ENCODE measurements at regions not wholly inside any gene's neighbourhood (a gene's known extent, or its start where the extent isn't known, plus 50 kb on each side); places are given as distances from the start of the nearest gene placed in this dataset.
"Not testable (repeated sequence)": the region's sequence is repeated elsewhere in the genome, so short reads cannot be mapped to it uniquely, and the experiment has no call there.

DNA sequence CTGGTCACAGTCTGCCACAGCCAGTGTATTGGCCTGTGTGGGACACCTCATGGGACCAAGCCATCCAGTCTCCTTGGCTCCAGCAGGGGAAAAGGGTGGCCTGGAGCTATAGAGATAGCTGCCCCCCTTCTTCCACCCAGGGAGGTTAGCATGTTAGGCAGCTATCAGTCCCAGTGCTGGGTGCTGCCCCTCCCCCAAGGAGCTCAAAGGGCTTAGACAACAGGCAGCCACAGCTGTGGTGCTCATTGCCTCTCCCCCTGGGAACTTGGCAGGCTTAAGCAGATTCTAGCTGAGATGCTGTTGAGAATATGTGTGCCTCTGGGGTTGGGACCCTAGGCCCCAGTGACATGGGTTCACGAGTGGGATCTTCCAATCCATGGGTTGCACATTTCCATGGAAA, 226.0 kb upstream of the PTGER4 start:
- DNase-seq = no peak

DNA sequence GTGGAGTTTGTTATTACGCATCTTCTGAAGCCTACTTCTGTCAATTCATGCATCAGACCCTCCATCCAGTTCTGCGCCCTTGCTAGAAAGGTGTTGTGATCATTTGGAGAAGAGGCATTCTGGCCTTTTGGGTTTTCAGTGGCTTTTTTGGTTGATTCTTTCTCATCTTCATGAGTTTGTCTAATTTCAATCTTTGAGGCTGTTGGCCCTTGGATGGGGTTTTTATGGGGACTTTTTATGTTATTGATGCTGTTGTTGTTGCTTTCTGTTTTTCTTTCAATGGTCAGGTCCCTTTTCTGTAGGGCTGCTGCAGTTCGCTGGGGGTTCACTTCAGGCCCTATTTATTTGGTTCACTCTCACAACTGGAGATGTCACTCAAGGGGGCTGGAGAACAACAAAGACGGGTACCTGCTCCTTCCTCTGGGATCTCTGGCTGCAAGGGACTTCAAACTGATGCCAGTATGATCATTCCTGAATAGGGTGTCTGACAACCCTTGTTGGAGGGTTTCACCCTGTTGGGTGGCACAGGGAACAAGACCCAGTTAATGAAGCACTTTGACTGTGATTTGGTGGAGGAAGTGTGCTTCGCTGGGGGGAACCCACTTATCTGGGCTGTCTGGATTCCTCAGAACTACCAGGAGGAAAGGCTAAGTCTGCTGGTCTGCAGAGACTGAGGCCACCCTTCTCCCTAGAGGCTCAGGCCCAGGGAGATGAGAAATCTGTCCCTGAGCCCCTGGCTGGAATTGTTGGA, 226.7 kb upstream of the PTGER4 start:
- DNase-seq = no peak

DNA sequence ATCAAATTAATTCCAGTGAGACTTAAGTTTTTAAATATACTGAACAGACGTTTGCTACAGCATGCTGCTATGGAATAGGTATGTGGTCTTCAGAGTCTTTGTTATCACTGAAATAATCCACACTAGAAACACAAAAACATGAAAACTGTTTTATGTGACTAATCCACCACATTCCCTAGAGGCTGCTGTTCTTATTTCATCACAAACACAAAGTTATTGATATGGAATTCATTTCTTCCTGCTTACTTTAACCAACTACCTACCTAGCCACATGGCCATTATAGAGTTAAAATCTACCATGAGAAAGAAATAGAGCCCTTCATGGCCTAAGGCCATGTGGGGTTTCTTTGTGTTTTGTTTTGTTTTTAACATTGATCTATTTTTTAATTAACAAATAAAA, 232.3 kb upstream of the PTGER4 start:
- no peak for DNase-seq

DNA sequence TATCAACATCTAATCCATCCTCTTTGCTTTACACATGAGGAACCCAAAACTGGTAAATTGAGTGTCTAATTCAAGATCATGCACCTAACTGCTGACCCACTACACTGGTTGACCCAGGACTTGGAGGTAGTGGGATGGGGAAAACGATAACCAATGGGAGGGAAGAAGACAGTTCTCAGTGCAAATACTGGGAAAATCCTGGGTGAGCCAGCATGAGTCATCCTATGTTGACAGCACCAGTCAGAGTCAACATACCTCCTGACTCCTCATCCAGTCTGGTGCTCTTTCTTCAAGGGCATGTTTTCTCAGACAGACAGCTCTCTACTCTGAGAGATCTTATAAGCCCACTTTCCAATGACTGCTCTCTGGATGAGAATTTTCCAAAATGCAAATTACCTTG, 232.8 kb upstream of the PTGER4 start:
- no peak for DNase-seq

DNA sequence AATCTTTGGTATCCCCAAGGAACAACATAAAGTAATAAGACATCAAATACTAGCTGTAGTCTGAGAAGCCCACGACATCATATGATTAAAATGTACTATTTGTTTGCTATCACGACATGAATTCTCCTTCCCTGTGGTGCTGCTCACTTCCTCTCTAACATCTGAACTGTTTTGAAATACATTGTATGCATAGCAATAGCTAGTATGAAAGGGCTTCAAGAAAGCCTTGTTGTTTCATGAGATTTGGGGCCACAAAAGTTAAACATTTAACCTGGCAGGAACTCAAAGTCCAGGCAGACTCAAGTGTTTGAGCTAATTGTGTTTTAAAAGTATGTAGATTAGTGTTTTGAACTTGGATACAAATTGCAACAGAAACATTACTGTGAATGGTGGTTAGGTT, 237.4 kb upstream of the PTGER4 start:
- no peak for DNase-seq

DNA sequence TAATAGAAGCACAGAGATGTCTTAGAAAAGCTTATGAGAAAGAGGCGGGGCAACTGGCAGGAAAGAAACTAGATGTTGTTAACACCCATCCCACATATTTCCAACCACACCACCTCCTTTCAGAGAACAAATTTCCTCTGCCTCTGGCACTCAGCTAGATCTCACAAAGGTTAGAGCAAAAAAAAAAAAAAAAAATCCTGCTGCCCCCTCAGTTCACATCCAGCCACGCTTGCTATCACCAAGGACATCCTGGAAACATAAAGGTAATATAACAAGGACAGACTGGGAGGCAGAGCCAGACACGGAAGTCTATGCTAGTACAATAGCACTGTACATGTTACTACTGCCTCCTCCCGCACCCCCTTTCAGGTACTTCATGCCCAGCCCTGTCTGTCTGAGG, 238.0 kb upstream of the PTGER4 start:
- no peak for DNase-seq

DNA sequence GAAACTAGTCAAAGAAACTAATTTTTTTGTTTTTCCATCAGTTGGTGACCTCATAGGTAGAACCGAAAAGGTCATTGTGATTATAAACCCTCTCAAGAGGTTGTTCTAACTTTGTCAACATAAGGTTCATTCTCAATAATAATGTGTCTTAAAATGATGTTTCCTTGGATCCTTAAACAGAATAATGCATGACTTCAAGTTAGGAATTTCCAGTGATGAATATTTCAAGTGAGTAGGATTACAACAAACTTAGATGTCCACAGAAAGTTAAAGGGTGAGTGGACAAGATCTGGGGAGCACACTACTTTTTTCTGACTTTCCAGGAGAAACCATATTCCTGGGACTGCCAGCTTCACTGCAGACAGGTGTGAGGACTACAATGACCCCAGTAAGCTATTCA, 239.0 kb upstream of the PTGER4 start:
- no peak for DNase-seq

DNA sequence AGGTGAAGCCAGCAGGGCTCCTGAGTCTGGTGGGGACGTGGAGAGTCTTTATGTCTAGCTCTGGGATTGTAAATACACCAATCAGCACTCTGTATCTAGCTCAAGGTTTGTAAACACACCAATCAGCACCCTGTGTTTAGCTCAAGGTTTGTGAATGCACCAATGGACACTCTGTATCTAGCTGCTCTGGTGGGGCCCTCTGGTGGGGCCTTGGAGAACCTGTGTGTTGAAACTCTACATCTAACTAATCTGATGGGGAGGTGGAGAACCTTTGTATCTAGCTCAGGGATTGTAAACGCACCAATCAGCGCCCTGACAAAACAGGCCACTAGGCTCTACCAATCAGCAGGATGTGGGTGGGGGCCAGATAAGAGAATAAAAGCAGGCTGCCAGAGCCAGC, 240.6 kb upstream of the PTGER4 start:
- DNase-seq = not testable (repeated sequence)

DNA sequence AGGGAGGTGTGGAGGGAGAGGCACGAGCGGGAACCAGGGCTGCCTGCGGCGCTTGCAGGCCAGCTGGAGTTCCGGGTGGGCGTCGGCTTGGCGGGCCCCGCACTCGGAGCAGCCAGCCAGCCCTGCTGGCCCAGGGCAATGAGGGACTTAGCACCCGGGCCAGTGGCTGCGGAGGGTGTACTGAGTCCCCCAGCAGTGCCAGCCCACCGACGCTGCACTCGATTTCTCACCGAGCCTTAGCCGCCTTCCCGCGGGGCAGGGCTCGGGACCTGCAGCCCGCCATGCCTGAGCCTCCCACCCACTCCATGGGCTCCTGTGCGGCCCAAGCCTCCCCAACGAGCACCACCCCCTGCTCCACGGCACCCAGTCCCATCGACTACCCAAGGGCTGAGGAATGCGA, 241.1 kb upstream of the PTGER4 start:
- DNase-seq = not testable (repeated sequence)

DNA sequence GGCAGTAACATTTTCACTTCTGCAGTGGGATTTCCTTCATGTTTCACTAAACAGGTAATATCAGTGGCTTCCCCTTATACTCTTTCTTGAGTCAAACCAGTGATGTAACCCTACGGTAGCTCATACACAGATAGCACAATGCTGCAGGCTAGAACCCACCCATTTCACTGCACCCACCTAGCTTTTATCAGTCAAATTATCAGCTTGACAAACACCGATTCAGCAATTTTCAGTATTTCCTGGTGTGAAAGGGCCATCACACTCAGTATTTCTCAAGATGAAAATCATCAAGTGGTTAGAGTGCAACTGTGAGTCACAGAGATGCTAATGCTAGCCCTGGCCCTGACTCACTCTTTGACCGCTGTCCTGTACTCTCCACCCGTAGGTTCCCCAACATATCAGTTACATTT, 242.3 kb upstream of the PTGER4 start:
- DNase-seq = no peak

DNA sequence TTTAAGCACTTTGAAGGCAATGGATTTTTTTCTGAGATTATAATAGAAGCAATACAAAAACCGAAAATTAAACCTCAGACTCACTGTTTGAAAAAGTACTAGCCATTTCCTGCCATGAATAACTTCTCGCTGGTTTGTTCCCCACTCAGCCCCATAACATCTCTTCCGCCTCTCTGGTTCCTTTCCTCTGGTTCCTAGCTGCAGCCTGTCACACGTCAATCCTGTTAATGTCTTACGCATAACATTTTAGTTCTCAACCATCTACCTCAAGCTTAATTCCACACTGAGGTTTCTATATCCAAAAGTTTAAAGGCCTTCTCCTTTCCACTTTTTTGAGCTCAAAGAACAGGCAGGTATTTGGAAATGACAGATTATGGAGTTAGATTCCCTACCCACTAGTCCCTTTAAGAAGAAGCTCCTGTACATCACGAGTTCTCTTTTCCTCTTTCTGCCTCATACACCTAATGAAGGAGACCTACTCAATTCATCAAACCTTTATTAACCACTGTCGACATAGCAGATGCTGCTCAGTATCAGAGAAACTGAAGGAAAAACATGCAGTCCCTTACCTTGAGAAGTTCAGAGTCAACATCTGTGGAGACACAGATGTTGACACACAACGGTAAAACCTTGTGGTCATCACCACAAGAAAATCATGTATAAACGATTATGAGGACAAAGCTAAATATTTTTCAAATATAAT, 243.0 kb upstream of the PTGER4 start:
- DNase-seq = no peak

DNA sequence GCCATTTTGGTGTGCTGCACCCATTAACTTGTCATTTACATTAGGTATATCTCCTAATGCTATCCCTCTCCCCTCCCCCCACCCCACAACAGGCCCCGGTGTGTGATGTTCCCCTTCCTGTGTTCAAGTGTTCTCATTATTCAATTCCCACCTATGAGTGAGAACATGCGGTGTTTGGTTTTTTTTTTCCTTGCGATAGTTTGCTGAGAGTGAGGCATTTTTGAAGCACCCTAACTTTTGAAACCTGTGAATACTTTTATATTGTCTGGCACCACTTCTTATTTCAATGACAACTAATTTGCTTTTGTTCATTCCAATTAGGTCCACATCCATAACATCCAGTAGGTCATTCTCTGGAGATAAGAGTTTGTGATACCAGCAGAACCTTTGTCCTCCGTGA, 244.0 kb upstream of the PTGER4 start:
- DNase-seq = not testable (repeated sequence)

DNA sequence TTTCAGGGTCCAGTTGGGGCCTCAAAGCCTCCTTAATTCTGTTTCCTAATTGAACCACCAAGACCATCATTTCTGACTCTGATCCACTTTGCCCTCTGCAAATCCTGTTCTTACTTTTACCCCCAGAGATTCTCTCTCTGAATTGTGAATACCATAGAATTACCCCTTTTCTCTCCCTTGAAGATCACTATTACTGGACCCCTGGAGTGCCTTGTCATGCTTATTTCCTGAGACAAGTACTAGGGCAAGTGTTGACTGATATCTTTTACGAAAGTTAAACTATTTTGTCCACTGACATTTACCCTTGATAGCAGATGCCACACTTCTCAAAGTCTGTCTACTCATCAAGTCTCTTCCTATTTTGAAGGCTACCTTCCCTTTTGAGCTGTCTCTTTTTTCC, 246.9 kb upstream of the PTGER4 start:
- no peak for DNase-seq

DNA sequence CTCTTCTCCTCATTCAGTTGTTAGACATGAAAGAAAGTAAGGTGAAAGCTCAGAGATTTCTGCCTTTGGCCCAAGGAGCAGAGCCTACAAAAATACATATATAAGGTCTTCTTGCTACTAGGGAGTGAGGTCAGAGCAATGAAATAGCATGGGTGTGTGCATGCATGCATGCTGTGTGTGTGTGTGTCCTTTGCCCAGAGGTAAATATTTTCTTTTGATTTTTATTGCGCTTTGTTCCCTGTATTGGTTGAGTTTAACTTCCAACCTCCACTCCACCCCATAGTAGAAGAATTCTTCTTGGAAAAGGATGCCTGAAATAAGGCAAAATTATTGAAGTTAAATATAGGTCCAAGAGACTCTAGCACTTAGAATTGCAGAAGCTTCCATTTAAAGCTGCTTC, 248.0 kb upstream of the PTGER4 start:
- no peak for DNase-seq

DNA sequence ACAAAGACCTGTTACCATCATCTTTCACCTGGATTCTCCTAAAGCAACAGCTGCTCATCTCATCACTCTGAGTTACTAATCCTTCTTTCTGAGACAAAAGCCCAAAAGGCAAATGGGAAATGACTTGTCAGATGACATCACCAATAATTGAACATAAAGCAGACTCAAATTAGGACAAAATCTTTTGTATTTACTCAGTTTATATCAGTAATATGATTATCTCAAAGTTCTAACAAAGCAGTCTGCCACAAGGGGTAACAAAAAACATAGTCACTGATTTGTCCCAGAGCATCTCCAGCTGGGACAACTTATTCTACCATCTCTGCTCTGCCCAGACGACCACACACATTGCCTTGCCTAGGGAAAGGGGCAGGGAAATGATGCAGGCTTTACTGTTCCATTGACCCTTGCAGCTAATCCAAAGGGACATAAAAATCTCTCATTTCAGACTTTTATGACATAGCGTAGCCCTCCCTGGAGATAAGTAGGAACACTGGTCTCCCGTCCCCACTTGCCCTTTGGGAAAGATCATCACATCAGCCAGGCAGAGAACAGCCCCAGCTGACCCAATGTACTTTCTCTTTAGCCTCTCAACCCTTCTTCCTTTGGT, 249.5 kb upstream of the PTGER4 start:
- DNase-seq = no peak

DNA sequence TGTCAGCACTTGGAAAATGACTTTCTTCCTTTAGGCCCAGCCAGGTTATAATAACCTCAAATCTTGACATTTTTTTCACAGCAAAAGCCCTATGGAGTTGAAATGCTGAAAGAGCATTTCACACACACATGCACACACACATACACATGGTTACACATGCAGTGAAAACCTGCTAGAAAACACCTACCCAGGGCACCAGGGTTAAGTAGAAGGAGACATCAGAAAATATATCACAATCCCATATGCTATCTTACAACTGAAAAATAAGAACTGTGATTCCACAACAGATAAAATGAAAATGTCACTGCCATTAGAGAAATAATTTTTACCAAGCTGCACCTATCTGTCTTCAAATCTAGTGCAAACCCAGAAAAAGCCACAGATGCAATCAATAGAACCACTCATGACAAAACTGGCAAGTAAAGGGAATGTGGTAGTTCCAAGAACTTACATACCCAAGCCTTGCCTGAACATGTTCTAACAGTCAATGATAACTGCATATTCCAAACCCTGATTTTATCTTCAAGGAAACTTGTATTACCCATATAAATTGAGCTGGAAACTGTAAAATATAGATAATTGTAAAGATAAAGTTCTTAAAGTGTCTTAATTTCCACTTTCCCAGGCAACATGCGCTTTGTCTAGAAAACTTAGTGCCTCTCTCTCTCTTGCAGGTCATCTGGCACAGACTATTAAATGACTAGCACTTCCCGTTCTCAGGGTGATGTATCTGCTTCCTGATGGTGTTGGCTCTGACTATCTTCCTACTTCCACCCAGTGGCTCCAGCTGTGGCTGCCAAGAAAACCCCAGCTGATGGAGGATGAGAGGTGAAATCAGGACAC, 250.2 kb upstream of the PTGER4 start:
- peak; percentile 32 for DNase-seq

DNA sequence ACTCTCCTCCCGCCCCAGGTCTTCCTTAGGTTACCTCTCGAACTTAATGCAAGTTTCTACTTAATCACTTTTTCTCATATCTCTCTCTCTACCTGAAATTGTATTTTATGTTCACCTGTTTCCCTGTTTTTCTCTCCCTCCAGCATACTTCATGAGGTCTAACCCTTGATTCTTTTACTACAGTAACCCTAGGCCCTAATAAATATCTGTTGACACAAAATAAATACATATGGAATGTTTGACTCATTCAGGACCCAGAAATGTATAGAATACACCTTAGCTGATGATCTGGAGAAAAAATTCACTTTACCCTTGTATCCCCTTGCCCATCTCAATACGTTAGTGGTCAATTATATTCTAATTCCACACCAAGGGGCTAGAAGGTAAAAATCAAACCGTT, 250.9 kb upstream of the PTGER4 start:
- no peak for DNase-seq

DNA sequence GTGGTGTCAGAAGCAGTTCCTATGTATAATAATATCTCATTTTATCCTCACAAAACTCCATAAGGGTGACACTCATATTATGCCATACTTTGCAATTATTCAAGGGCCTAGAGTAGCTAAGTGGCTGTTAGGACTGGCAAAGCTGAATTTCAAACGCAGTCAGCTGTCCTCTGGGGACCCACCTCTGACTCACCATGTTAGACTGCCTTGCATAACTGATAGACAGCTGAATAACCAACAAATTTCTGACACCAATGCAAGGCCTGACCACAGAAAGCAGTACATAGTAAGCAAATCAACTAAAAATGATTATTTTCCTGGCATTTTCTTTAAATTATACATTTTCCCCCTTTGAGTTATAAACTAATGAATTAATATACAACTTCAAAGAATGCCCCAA, 251.6 kb upstream of the PTGER4 start:
- no peak for DNase-seq

DNA sequence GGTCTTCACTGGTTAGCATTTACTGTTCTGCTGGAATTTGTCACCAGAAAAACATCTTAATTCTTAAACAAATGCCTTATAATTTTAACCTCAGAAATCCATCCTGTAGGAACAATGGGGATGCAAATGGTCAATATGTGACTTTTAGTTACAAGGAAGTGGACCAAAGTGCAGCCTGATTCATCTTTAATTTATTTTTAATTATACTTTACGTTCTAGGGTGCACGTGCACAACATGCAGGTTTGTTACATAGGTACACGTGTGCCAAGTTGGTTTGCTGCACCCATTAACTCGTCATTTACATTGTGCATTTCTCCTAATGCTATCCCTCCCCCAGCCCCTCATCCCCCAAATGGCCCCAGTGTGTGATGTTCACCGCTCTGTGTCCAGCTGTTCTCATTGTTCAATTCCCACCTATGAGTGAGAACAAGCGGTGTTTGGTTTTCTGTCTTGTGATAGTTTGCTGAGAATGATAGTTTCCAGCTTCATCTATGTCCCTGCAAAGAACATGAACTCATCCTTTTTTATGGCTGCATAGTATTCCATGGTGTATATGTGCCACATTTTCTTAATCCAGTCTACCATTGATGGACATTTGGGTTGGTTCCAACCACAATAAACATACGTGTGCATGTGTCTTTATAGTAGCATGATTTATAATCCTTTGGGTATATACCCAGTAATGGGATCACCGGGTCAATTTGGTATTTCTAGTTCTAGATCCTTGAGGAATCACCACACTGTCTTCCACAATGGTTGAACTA, 262.5 kb upstream of the PTGER4 start:
- DNase-seq = not testable (repeated sequence)

DNA sequence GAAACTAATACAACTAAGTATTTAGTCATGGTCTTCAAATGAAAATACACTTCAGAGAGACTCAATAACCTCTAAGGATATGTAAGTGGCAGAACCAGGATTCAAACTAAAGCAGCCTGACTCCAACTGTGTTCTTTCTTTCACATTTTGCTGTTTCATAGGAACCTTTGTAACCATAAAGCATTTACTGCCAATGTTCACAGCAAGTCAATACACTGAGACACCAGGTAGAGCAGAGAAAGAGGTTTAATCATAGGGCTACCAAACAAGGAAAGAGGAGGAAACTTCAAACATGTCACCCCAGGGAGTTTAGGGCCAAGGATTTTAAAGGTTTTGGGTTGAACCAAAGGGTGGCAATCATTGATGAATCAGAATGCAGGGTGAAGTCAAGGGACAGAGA, 263.1 kb upstream of the PTGER4 start:
- DNase-seq = no peak

DNA sequence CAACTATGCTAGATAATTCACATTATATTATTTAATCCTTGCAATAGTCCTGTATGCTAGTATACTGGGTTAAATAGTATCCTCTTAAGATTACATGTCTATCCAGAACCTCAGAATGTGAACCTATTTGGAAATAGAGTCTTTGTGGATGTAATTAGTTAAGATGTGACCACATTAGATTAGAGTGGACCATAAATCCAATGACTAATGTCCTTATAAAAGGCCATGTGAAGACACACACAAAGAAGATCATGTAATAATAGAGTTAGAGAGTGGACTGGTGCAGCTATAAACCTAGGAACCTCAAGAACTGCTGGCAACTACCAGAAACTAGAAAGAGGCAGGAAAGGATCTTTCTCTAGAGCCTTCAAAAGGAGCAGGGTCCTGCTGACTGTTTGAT, 263.6 kb upstream of the PTGER4 start:
- no peak for DNase-seq

DNA sequence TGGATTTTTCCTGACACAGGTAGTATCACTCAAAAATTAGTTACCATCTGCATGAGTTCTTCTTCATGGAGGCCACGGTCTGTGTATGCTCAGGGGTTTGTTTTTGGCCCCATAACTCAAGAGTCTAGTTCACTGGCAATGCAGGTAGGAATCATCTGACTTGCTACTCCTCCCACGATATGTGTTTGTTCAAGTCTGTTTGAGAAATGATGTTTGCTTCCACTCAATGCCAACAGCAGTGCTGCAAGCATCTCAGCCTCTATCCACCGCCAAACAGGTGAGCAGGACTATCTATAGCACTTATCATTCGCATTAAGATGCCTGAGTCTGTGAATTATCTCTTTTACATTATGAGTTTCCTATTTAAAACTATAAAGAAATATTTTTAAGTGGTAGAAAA, 264.8 kb upstream of the PTGER4 start:
- no peak for DNase-seq

DNA sequence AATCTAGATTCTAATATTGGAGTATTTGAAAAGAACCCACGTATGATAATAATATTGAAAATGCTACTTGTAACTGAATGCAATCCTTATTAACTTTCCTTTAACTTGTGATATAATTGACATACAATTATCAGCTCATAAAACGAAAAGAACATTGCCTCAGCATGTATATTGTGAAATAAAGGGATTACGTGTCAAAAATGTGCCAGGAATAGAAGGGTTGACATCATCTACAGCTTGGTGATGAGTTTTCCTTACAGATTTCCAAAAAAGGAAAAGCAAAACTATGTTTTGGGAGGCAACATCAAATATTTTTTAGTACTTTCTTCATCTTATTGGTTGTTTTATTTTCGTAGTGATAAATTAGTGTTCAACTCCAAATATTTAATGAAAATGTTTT, 266.0 kb upstream of the PTGER4 start:
- DNase-seq = no peak
